ENCODE measurements at regions not wholly inside any gene's neighbourhood (a gene's known extent, or its start where the extent isn't known, plus 50 kb on each side); places are given as distances from the start of the nearest gene placed in this dataset.

DNA sequence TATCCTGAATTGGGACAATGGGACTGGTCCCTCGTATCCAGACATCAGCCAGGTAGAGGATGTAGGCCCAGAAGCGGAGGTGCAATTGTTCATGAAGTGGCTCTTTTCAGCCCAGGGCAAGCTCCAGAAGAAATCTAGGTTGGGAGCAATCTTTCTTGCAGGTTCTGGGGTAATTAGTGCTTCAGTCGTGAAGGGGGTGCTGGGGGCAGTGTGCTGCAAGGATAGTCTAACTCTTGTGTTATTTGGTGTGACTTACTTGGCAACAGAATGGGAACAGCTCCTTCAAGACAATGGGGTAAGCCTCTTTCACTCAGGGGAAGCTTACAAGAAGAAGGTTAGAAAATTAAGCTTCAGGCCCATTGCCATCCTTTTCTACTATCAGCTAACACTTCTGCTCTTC lies 273.0 kb downstream of the DIPK2A start:
- TF ChIP-seq CTCF (conservative IDR thresholded peaks at IDR 0.05 in 1 of 2, IDR thresholded peaks at IDR 0.05 in 1 of 2; ENCODE audit: extremely low read depth in 1 of 2, insufficient read depth in 1 of 2, low read depth in 1 of 2, low read length in 2 of 2) = no peak
- no peak for TF ChIP-seq EZH2 (IDR thresholded peaks at IDR 0.05; ENCODE audit: borderline replicate concordance, low read length)
